ENCODE measurements at regions not wholly inside any gene's neighbourhood (a gene's known extent, or its start where the extent isn't known, plus 50 kb on each side); places are given as distances from the start of the nearest gene placed in this dataset.

DNA sequence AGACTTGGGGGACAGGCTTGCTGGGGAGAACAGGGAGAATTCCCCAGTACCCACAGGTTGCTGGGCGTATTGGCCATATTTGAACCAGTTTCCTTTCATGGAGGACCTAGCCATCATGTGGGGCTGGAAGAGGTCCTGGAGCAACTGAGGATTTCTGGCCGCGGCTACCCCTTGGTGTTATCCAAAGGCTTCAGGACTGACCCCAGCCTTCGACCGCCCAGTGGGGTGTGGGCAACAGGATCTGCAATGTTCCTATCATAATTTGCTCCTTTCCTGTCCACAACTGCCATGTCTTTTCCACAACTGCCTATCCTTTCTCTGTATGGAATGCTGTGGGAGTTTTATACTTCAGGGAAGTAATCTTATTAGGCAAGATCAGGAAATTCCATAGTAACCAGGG lies 1053.6 kb upstream of the SLC39A10 start:
- TF ChIP-seq, protein P1, sequence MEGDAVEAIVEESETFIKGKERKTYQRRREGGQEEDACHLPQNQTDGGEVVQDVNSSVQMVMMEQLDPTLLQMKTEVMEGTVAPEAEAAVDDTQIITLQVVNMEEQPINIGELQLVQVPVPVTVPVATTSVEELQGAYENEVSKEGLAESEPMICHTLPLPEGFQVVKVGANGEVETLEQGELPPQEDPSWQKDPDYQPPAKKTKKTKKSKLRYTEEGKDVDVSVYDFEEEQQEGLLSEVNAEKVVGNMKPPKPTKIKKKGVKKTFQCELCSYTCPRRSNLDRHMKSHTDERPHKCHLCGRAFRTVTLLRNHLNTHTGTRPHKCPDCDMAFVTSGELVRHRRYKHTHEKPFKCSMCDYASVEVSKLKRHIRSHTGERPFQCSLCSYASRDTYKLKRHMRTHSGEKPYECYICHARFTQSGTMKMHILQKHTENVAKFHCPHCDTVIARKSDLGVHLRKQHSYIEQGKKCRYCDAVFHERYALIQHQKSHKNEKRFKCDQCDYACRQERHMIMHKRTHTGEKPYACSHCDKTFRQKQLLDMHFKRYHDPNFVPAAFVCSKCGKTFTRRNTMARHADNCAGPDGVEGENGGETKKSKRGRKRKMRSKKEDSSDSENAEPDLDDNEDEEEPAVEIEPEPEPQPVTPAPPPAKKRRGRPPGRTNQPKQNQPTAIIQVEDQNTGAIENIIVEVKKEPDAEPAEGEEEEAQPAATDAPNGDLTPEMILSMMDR (conservative IDR thresholded peaks at IDR 0.05; ENCODE audit: low read depth, low read length) = no peak
- no peak for TF ChIP-seq EZH2 (IDR thresholded peaks at IDR 0.05; ENCODE audit: borderline replicate concordance, low read depth, low read length, poor library complexity, severe bottlenecking)
